Suprapubic skin (tissue), 3 donors: ENCODE measurements at regions not wholly inside any gene's neighbourhood (a gene's known extent, or its start where the extent isn't known, plus 50 kb on each side); places are given as distances from the start of the nearest gene placed in this dataset.

Experiments used
- CTCF ChIP-seq, 2 donors: fragments of 200-600 bp in 1 of 2; fragments of 450-650 bp in 1 of 2; sonication (generic) in 1 of 2; IDR thresholded peaks; one replicate each; pipeline ENCODE4 v1.5.1; 2016 to 2019; ENCODE audit warnings: antibody characterized with exemption in 2 of 2, mild to moderate bottlenecking in 1 of 2, moderate library complexity in 1 of 2
- POLR2A ChIP-seq, 2 donors: fragments of 450-650 bp; IDR thresholded peaks; one replicate each; pipeline ENCODE4 v1.6.1; 2017; ENCODE audit warnings: antibody characterized with exemption in 2 of 2, mild to moderate bottlenecking in 2 of 2, moderate library complexity in 2 of 2

DNA sequence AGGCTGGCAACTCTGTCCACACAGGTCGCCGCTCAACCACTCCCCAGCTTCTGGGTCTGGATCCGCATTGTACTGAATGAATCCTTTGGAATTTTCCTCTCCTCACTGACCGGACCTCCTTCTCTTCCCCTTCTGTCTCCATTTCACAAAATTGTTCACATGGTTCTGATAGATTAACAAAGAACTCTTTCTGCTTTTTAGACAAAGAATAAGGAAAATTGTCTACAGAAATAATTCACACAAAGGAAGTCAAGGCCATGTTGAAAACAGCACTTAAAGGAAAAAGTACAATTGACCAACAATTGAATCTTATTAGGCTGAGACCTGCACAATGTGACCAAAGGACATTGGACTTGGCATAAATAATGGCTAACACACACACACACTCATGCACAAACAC lies 73.6 kb upstream of the GLI2 start:
- TF ChIP-seq CTCF (IDR thresholded peaks at IDR 0.05) = no peak
- no peak for TF ChIP-seq POLR2A (IDR thresholded peaks at IDR 0.05)
